HFF-Myc (cell line): ENCODE measurements at regions not wholly inside any gene's neighbourhood (a gene's known extent, or its start where the extent isn't known, plus 50 kb on each side); places are given as distances from the start of the nearest gene placed in this dataset.
"Not testable (repeated sequence)": the region's sequence is repeated elsewhere in the genome, so short reads cannot be mapped to it uniquely, and the experiment has no call there.

Experiments
- DNase-seq: peaks from one replicate; pipeline ENCODE4 v3.0.0-alpha.2; 2011; ENCODE audit warnings: low read depth; ENCODE audit errors: extremely low read depth
- H3K4me3 ChIP-seq: replicated peaks from 2 replicates; pipeline ENCODE4 v1.5.1; 2011; ENCODE audit warnings: low read depth, mild to moderate bottlenecking, control low read depth, low read length
- TF ChIP-seq, protein P1 (sequence below): IDR thresholded peaks from 2 replicates; pipeline ENCODE4 v1.5.1; 2012; ENCODE audit warnings: mild to moderate bottlenecking, low read depth, low read length, control low read depth; ENCODE audit errors: missing control alignments

DNA sequence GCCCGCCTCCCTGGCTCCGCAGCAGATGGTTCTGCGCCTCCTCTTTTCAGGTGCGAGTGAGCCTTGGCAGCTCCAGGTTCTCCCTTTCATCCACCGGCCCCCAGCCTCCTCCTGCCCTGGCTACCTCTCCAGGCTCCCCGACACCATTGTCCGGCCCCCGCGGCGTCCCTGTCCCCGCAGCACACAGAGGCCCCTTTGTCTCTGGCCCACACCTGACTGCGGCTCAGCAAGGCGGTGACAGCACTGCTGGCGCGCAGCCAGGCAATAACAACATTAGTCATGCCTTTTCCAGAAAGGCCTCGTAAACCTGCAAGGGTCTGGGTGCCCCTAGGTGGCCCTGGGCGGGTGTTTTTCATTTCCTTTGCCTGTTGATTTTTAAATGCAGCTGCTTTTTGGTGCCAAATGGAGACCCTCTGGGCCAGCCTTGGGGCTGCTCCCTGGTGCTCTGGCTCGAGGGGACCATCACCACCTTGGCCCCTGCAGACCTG is 73.2 kb upstream of the MEDAG start:
- H3K4me3 ChIP-seq, result no peak overlapping the region
- TF ChIP-seq, protein P1, sequence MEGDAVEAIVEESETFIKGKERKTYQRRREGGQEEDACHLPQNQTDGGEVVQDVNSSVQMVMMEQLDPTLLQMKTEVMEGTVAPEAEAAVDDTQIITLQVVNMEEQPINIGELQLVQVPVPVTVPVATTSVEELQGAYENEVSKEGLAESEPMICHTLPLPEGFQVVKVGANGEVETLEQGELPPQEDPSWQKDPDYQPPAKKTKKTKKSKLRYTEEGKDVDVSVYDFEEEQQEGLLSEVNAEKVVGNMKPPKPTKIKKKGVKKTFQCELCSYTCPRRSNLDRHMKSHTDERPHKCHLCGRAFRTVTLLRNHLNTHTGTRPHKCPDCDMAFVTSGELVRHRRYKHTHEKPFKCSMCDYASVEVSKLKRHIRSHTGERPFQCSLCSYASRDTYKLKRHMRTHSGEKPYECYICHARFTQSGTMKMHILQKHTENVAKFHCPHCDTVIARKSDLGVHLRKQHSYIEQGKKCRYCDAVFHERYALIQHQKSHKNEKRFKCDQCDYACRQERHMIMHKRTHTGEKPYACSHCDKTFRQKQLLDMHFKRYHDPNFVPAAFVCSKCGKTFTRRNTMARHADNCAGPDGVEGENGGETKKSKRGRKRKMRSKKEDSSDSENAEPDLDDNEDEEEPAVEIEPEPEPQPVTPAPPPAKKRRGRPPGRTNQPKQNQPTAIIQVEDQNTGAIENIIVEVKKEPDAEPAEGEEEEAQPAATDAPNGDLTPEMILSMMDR, result no peak
- DNase-seq, result no peak

DNA sequence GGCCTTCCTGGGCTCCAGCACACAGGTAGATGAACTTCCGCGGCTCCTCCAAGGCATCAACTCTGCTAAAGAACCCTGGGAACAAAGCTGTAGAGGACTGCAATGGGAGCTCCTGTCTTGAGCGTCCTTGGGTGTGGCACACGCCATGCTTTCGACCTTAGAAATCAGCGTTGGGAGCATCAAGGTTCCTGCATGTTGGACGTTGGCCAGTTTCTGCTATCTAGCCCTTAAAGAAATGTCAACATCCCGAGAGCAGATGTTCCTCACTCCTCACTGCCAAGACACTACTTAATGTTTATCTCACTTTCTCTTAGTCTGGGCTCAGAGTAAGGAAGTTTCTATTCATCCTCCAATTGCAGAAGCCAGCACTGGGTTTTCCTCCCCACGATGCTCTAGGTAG is 70.6 kb upstream of the MEDAG start:
- no peak for DNase-seq
- no peak overlapping the region for H3K4me3 ChIP-seq
- TF ChIP-seq, protein P1, result no peak

DNA sequence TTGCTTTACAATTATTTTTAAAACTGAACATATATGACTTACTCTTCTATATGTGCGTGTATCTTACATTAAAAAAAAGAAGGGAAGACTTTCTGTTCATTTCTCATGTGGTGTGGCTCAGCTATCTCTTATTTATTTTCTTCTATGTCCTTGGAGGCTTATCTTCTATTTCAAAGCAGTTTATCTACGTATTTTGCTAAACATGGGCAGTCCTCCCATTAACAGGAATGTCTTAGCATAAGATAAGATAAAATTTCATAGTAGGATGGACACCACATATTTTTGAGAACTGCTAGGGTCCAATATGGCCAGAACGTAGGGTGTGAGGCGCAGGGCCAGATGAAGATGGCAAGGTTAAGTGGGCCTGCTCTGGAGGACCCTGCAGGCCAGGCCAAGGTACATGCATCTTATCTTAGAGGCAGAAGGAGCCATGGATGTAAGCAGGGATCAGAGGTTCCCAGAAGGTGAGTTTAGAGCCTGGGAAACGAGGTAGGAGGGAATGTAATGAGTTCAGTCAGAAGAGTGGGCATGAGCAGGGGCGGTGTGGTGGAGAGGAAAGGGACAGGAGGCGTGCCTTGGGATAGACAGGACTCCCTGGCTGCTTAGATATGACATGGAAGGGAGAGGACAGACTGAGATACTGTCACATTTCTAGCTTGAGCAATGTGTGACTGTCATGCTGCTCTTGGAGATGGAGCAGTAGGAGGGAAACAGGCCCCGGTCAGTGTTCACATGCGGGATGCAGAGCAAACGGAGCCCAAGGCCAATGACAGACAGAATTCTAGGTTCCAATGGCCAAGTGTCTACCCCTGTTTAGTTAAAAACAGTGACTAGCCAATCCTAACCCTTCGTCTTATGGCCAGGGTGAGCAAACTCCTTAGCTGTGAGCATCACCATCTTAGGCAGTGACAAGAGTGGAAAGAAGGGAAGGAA is 68.6 kb upstream of the MEDAG start:
- no peak overlapping the region for H3K4me3 ChIP-seq
- TF ChIP-seq, protein P1, result no peak
- no peak for DNase-seq

DNA sequence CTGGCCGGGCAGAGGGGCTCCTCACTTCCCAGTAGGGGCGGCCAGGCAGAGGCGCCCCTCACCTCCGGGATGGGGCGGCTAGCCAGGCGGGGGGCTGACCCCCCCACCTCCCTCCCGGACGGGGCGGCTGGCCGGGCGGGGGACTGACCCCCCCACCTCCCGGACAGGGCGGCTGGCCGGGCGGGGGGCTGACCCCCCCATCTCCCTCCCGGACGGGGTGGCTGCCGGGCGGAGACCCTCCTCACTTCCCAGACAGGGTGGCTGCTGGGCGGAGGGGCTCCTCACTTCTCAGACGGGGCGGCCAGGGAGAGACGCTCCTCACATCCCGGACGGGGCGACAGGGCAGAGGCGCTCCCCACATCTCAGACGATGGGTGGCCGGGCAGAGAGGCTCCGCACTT is 66.4 kb upstream of the MEDAG start:
- not testable (repeated sequence) for H3K4me3 ChIP-seq, DNase-seq

DNA sequence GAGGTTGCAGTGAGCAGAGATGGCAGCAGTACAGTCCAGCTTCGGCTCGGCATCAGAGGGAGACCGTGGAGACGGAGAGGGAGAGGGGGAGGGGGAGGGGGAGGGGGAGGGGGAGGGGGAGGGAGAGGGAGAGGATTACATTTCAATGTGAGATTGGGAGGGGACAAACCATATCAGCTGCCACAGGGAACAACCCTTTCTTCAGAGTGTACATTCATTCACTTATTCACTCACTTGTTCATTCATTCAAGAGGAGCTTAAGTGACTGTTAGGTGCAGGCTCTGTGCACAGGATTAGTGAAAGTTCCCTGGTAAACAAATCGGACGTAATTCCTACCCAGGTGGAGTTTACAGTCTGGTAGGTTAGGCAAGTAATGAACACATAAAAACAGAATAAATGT is 65.6 kb upstream of the MEDAG start:
- DNase-seq, result no peak
- TF ChIP-seq, protein P1, result no peak
- H3K4me3 ChIP-seq, result no peak overlapping the region

DNA sequence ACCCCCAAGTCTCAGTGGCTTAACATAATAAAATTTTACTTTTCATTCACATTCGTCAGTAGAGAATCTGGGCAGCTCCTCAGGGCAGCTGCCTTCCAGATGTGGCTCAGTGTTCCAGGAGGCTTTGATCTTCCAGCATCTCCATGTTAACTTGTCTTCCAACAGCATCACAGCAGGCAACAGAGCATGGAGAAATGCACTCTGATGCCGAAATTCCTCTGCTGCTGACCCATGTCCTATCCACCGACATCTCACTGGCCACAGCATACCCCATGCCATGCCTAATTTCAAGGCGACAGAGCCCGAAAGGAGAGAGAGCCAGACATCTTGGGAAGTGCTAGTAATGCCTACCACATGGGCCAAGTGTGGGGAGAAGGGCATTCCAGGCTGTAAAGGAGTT is 64.9 kb upstream of the MEDAG start:
- H3K4me3 ChIP-seq, result no peak overlapping the region
- DNase-seq, result peak; percentile 75
- TF ChIP-seq, protein P1, result no peak

DNA sequence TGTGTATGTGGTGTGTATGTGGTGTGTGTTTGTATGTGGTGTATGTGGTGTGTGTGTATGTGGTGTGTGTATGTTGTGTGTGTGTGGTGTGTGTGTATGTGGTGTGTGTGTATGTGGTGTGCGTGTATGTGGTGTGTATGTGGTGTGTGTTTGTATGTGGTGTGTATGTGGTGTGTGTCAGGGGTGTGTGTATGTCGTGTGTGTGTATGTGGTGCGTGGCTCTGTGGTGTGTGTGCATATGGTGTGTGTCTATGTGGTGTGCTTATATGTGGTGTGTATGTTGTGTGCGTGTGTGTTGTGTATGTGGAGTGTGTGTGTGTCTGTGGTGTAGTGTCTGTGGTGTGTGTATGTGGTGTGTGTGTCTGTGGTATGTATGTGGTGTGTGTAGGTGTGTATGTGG is 62.5 kb upstream of the MEDAG start:
- DNase-seq, result no peak
- TF ChIP-seq, protein P1, result no peak
- no peak overlapping the region for H3K4me3 ChIP-seq
